GM18502 (cell line): ENCODE measurements at regions not wholly inside any gene's neighbourhood (a gene's known extent, or its start where the extent isn't known, plus 50 kb on each side); places are given as distances from the start of the nearest gene placed in this dataset.
"Not testable (repeated sequence)": the region's sequence is repeated elsewhere in the genome, so short reads cannot be mapped to it uniquely, and the experiment has no call there.

Source experiments
- ATAC-seq: cut with Tn5 transposase; IDR thresholded peaks from one replicate; pipeline ENCODE4 v1.9.1; 2021; ENCODE audit warnings: mild to moderate bottlenecking; ENCODE audit not compliant: unreplicated experiment, poor library complexity

DNA sequence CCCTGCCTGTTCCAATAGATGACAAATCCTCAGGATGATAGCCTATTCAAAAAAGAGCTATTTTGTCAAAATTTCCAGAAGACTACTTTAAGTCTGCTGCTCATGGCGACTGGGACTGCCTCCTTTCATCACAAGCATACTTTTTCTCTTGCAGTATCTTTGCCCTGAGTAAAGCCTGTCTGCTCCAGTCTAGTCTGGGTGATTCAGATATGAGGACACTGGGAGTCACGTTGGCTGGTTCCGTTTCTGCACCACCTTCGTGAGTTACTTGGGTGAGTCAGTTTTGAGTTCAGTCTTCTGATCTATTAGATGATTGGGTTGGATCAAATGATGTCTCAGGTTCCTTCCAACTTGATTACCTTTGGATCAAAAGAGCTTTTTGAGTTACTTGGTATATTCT, 301.3 kb upstream of the STXBP6 start:
- ATAC-seq, result no peak

DNA sequence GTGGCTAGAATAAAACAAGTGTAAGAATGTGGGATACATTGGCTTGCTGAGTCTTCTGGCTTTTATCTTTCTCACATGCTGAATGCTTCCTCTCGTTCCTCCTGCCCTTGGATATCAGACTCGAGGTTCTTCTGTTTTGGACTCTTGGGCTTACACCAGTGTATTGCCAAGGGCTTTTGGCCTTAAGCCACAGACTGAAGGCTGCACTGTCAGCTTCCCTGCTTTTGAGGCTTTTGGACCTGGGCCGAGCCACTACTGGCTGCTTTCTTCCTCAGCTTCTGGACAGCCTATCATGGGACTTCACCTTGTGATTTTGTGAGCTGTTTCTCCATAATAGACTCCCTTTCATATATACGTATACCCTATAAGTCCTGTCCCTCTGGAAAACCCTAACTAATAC, 300.9 kb upstream of the STXBP6 start:
- no peak for ATAC-seq

DNA sequence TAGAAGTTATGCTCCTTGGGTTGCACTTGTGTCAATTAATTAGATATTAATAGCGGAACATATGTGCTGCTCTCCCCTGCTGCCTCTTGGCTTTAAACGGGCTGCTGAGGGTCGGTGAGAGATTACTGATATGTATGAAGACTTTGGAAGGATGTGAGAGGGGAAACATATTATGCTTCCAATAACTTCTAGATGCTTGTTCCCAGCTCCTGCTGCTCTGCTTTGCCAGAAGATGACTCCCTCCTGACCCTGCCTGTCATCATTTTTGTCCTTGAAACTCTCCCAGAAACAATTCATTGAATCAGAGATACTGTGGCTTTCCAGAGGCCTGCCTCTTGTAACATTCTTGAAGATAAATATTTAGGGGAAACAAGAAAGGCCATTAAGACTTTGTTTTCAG, 300.1 kb upstream of the STXBP6 start:
- no peak for ATAC-seq

DNA sequence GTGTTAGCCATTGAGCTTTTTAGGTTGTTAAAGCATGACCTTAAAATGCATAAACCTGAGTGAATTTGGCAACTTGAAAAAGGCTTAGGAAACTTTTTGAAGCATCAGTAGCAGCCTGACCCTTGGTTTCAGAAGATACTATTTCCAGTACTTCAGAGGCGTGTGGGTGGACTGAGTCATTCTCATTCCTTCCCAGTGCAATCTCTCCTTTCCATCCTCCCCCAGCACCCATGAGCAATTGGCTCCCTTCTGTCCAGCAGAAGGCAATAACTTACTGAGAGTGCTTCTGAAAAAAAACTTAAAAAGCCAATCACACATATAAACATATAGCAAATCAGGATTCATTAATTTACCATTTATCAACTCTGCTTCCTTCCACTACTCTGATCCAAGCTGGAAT, 299.3 kb upstream of the STXBP6 start:
- no peak for ATAC-seq

DNA sequence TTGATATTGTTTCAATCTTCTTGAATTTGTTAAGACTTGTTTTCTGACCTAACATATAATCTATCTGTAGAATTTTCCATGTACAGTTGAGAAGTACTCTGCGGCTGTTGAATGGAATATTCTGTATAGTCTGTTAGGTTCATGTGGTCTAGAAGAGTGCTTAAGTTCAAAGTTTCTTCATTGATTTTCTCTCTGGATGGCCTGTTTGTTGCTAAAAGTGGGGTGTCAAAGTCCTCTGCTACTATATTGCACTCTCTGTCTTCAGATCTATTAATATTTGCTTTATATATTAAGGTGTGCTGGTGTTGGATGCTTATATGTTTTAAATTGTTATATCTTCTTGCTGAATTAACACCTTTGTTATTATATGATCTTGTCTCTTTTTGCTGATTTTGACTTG, 290.9 kb upstream of the STXBP6 start:
- ATAC-seq, result no peak

DNA sequence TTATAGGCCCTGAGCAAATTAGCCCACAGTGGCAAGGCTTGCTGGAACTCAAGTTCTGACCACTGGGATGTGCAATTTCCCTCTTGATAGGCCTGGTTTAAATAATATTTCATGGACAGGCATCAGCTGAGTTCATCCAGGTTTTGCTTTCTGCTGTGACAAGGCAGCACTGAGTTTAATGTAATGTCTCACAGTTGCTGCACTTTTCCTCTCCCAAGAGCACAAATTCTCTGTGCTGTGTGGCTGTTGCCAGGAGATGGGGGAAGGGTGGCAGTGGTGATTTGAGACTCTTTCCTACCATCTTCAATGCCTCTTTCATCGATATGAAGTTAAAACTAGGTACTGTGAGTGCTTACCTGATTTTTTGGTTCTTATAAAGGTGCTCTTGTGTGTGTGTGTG, 272.8 kb upstream of the STXBP6 start:
- ATAC-seq, result no peak

DNA sequence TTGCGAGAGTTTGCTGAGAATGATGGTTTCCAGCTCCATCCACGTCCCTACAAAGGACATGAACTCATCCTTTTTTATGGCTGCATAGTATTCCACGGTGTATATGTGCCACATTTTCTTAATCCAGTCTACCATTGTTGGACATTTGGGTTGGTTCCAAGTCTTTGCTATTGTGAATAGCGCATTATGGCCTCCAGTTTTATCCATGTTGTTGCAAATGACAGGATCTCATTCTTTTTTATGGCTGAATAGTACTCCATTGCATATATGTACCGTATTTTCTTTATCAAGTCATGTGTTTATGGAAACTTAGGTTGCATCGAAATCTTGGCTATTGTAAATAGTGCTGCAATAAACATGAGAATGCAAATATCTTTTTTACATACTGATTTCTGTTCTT, 266.1 kb upstream of the STXBP6 start:
- ATAC-seq, result not testable (repeated sequence)

DNA sequence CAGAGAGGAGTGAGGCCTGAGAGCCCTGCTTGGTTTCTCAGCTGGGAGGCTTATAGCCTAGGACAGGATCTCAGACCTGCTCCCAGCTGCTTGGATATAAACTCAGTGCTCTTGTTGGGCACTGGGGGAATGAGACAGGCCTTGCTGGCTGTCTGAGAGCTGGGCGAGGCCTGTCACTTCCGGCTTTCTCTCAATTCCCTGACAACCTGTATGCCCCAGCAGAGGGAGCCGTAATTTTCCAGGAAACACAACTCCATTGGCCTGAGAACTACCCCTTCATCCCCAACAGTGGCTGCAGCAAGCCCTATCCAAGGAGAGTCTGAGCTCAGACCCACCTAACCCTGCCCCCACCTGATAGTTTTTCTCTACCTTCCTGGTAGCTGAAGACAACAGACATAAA, 258.3 kb upstream of the STXBP6 start:
- no peak for ATAC-seq

DNA sequence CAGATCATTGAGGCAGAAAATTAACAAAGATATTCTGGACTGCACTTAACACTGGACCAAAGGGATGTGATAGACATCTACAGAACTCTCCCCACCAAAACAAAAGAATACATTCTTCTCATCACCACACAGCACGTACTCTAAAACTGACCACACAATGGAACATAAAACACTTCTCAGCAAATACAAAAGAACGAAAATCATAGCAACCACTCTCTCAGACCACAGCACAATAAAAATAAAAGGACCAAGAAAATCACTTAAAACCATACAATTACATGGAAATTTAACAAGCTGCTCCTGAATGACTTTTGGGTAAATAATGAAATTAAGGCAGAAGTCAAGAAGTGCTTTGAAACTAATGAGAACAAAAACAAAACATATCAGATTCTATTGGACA, 254.0 kb upstream of the STXBP6 start:
- ATAC-seq, result no peak

DNA sequence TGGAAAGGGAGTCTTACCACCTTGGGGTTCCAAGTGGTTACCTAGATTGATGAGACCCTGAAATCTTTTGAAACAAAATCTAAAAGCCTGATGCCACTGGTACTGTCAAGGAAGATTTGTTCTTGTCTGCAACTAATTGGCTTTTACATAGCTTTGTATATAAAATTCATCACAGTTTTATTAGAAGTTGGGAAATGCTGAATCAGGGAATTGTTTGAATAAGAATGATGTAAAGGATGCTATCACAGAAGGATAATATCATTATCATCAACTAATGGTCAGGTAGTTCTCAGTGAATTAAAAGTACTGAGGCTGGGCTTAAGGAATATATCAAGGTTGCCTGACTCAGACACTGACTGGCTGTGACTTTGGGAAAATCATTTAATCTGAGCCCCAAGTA, 248.3 kb upstream of the STXBP6 start:
- no peak for ATAC-seq

DNA sequence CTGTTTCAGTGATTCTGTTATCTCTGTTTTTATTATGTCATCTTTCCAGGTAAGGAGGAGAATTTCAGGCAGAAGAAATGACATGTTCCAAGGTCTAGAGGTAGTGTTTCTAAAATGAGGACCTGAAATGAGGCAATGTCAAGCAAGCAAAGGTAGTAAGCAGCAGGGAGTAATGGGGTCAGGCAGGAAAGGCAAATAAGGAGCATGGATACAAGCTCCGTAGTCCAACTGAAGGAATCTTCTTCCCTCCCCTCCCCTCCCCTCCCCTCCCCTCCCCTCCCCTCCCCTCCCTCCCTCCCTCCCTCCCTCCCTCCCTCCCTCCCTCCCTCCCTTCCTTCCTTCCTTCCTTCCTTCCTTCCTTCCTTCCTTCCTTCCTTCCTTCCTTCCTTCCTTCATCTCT, 240.2 kb upstream of the STXBP6 start:
- not testable (repeated sequence) for ATAC-seq

DNA sequence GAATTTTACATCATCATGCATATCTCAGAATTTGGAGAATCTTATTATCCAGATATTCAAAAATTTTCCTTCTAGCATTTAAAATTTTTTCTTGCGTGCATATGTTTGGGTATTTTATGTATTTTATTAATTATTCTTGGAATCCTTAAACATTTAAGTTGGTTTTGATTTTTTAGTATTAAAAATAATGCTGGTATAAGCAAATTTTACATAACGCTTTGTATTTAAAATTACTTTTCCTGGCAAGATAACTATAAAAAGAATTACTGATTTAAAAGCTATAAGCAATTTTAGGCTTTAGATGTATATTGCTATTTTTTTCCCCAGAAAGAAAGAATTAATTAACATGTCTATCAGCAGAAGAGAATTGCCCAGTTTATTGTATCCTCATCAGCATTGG, 224.6 kb upstream of the STXBP6 start:
- no peak for ATAC-seq

DNA sequence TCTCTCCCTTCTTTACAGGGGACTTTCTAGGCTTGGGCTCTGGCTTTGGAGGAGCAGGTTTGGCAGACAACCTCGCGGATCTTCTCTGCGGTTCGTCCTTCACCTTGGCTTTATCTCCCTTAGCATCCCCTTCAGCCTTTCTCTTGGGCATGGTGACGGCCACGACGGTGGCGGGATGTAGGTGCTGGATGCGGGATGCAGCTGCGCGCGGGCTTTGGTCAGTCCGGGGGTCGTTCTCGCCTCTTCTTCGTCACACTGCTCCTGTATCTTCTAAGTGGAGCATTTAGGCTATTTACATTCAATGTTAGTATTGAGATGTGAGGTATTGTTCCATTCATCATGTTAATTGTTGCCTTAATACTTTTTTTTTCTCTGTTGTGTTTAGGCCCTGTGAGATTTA, 217.2 kb upstream of the STXBP6 start:
- no peak for ATAC-seq

DNA sequence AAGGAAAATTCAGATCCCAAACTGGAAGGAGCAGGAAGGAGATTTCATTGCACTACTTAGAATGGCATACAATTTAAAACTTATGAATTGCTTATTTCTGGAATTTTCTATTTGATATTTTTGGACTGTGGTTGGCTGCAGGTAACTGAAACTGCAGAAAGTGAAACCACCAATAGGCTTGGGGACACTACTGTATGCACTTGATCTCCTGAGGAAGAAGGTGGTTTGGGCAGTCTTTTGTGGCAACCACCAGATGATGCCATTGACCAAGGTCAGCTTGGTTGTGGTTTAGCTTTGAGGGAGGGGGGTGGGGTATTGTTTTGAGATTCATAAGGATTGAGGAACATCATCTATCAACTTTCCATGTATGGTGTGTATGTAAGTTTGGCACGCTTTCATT, 209.5 kb upstream of the STXBP6 start:
- no peak for ATAC-seq

DNA sequence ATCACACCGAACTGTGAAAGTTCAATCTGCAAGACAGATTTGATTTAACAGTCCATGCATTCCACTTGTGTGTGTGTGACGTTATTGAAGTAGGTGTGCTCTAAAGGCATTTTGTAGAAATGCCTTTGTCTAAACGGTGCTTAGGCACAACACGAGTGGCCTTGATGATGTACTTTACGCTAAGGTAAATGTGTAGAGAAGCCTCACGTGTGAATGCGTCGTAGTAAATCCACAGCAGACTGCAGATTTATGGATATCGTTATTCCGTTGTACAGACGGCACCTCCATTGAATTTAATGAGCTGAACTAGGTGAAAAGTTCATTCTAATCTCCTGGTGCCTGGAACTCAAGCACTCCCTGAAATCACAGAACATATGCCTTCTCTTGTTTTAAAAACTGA, 202.8 kb upstream of the STXBP6 start:
- no peak for ATAC-seq

DNA sequence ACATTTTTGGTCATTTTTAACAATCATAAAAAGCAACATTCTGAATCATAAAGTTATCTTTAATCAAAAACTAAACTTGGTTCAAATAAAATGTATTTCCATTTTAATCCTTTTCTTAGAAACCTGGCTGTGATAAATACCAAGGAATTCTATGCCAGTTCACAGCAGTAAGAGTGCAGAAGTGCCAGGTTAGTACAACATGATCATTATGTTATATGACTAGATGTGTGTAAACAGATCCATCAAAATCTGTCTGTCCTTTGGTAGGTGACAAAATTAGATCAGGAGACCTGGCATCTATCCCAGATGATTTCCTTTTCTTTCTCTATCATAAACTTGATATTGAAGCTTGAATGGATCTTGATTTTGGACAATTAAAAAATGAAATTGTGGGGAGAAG, 200.6 kb upstream of the STXBP6 start:
- ATAC-seq, result no peak

DNA sequence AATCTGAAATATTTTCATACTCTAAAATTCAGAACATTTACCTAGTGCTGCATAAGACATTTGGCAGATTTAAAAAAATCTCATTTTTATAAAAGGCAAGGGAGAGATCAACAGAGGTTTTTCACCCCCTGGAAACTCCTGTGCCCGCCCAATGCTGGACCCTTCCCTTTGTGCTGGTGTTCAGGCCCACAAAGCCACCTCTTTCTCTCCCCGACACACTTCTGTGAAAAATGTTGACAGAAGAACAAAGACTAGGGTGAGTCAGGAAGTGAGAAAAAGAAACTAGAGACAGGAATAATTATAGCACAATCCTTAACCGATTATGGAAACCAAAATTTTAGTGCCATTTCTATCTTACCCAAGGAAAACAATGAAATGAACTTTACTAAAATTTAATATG, 197.7 kb upstream of the STXBP6 start:
- no peak for ATAC-seq

DNA sequence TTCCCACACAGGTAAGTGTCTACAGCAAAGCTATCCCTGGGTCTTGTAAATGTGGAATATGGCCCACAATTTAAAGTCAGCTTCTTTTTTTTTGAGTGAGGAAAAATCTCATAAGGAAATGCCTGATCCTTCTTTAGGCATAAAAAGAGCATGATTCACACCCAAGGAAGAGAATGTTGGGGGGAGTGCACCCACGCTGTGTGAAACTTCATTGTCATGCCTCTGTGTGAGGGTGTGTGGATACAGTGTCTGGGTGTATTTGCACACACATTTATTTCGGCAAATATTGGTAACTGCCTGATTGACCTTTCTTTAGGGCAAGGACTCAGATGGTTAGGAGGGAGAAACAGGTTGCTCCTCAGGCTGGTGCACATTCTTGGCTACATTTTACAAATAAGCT, 196.8 kb upstream of the STXBP6 start:
- no peak for ATAC-seq

DNA sequence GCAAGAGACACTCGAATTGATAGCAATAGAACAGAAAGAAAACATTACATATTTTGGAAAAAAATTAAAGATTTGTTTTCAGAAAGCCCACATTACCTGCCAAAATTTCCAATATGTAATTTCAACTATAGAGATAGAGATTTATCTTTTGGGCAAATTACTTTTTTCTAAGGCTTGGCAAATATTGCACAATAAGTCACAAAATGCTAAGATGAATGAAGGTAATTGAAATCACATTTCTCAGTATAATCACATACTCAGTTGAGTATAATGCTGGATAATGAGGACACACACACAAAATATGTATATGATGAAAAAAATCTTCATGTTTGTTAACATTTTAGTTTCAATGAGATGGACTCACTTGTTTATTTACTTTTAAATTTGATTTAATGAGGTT, 189.2 kb upstream of the STXBP6 start:
- ATAC-seq, result no peak

DNA sequence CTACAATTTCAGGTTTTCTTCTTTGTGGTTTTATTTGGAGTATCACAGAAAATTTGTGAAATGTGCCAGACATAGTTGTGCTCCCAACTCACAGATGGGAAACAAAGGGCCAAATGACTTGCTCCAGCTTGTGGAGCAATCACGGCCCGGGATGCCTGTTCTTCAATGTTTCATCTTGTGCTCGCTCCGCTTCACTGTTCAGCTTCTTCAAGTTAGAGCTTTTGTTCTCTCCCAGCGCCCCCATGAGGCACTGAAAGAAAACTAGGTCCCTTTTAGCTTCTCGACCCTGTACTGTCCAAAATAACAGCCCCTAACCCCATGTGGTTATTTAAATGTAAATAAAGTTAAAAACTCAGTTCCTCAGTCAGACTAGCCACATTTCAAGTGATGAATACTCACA, 187.9 kb upstream of the STXBP6 start:
- no peak for ATAC-seq

DNA sequence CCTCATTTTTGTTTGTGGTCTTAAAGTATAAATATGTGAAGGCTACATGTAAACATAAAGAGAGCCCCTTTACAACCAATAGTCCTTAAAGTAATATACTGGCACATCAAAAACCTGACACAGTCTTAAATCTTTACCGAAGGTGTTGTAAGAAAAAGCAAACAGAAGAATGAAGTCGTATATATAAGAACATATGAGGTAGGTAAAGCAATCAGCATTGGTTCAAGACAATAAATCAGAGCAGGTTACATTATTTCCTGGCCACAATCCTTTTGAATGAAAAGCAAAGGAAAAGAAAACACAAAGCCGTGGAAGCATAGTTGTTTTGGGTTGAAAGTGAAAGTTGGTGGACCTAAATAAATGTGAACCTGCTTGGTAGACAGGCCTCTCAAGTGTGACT, 183.7 kb upstream of the STXBP6 start:
- no peak for ATAC-seq

DNA sequence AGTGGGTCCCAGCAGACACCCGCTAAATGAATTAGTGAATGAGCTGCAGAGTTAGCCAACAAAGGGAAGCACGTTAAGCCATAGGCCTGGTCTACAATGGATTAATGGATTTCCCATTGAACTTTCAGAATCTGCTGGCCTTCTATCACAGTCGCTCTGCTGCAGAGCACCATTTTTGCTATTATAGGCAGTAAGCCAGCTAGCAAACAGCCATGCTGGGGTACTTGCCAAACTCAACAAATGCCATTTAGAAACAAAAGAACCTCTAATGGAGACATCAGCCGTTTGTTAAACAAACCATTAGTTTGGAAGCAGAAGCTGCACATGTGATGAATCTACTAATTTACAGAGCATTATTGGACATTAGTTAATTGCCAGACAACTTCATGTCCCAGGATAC, 181.1 kb upstream of the STXBP6 start:
- no peak for ATAC-seq

DNA sequence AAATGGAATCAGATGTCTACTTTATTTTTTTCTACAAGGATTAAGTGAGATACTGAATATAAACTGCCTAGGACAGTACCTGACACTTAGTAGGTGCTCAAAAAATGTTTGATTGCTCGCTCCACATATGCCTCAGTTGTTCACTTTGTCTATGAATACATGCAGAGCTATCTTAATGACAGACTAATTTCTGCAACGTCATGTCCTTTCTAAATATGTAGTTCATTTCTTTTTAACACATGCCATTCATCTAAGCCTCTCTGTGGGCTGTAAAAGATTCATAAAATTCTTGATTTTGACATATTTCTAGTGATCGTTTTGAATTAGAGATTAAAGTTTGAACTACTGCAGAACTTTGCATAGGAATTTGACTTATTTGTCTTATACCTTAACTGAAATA, 176.3 kb upstream of the STXBP6 start:
- ATAC-seq, result no peak

DNA sequence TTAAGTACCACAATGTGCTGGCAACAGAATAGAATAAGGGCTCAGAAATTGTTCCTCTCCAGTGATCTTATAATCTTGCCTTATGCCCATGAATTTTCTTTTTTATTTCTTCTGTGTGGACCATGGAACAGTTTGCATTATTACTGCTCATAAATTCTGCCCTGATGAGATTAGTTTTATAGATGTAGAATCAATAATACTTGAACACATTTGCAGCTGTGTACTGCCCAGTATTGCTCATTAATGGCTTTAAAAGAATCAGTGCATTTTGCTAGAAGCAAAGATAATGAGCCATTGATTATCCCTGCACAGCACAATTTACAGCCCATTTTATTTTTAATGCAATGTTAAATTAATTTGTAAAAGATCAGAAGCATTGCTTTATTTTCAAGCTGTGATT, 172.3 kb upstream of the STXBP6 start:
- no peak for ATAC-seq
